GM12892 (cell line): ENCODE measurements at regions not wholly inside any gene's neighbourhood (a gene's known extent, or its start where the extent isn't known, plus 50 kb on each side); places are given as distances from the start of the nearest gene placed in this dataset.
"Not testable (repeated sequence)": the region's sequence is repeated elsewhere in the genome, so short reads cannot be mapped to it uniquely, and the experiment has no call there.

Experiments
- DNase-seq: peaks from one replicate; pipeline ENCODE4 v3.0.0; 2011; ENCODE audit not compliant: insufficient read length
- FAIRE-seq: peaks from 2 replicates; lab custom pipeline; 2011; peaks lifted over from hg19 to GRCh38; lab: Jason Lieb, UNC
- POLR2A ChIP-seq: IDR thresholded peaks from 2 replicates; pipeline ENCODE4 v1.6.1; 2011; ENCODE audit warnings: low read depth, low read length, control low read depth
- POLR2AphosphoS5 ChIP-seq: IDR thresholded peaks from 2 replicates; pipeline ENCODE4 v1.6.1; 2011; ENCODE audit warnings: low read depth, low read length, control low read depth
- TAF1 ChIP-seq: IDR thresholded peaks from 2 replicates; pipeline ENCODE4 v1.6.1; 2011; ENCODE audit warnings: low read depth, mild to moderate bottlenecking, control low read depth, low read length, borderline replicate concordance

DNA sequence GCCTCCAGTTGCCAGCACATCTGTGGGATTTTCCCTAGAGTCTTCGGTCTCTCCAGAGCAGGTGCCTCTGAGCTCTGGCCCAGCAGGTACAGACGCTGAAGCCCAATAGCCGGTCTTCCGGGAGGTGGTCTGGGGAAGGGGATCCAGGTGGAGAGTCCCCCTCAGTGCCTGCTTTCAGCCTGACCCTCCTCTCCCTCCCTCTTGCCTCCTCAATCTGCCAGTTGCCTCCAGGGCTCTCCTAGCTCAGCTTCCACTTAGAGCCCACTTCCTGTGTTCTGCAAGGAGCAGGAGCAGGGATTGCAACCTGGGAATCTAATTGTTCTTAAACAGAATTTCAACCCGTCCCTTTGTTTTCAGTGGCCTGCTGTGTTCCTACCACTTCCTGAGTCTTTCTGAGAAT, 81.8 kb upstream of the PZP start:
- FAIRE-seq, DNase-seq: not testable (repeated sequence)

DNA sequence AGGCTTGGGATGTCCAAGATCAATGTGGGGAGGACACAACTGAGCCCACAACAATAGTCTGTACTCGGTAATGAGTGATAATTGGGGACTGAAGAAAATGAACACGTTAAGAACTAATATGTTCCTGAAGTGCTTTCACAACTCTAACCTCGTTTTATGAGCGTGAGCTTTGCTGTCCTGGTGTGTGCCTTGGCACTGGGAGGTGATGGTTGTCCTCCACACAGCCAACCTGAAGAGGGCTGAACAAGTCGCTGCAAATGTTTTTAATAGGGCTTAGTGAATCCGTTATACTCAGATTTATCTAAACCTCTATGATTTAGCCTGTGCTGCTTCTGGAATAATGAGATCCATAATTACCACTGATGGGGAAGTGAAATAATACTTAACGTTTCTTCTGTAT, 76.5 kb upstream of the PZP start:
- not testable (repeated sequence) for DNase-seq
- peak; percentile 60 for FAIRE-seq

DNA sequence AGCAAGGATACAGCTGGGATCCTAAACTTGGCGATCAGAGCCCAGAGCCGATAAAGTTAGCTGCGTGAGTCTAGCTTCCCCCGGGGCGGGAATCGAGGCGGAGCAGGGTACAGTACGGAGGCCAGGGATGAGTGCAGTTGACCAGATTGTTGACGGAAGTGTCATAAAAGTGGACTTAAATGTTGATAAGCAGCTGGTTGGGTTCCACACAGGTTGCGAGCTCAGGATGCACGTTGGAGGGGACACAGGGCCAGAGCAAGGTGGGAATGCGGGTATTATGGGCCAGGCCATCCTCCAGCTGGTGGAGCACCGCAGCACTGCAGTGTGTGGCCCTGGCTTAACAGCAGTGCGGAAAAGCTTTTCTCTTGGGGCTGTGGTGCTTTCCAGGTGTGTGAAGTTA, 76.0 kb upstream of the PZP start:
- not testable (repeated sequence) for DNase-seq, FAIRE-seq

DNA sequence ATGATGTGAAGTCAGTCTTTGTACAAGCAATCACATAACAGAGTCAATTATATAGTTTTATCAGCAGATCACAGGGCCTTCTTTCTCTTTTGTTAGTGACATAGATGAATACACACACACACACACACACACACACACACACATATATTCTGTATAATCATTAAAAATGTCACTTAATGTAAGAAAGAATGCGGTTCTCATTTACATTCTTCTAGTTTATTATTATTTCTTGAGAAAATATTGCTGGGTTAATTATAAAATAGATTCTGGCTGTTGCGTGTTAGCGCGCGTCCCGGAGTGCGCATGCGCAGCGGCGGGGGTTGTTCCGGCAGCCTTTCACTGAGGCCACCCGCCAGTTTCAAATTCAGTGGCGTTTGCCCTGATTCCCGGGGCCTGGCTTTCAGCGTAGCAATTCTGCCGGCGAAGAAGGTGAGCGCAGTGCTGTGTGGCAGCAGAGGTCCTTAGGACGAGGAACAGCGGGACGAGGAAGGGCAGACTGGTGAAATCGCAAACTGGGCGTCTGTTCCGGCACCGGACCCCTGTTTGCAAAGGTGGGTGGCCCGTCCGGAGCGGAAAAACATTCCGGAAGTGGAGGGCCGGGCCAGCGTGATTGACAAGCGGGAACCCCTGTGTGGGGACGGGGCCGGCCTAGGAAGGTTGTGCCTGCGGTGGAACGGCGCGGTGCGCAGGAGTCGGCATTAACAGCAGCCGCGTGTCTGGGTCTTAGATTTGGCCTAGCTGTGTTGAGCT, 75.3 kb upstream of the PZP start:
- FAIRE-seq (peak; percentile 92), DNase-seq (peak; percentile 14)

DNA sequence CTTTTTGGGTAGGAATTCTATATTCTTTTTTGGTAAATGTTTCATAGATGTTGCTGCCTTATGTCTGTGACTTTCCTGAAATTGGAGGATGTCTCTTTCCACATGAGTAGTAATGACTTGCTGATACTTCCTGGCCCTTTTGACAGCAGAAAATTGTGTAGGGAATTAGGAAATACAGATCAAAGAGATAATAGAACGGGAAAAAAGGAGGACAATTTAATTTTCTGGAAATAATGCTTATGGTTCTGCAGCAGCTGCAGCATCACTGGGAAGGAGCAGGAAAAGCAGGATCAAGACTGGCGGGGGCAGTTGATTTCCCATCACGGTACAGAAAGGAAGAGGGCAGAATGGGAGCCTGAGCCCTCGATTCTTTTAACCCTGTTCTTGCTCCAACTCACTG, 68.8 kb upstream of the PZP start:
- no peak for DNase-seq
- TF ChIP-seq POLR2AphosphoS5, result no peak
- no peak for TF ChIP-seq TAF1
- TF ChIP-seq POLR2A, result no peak
- FAIRE-seq, result no peak

DNA sequence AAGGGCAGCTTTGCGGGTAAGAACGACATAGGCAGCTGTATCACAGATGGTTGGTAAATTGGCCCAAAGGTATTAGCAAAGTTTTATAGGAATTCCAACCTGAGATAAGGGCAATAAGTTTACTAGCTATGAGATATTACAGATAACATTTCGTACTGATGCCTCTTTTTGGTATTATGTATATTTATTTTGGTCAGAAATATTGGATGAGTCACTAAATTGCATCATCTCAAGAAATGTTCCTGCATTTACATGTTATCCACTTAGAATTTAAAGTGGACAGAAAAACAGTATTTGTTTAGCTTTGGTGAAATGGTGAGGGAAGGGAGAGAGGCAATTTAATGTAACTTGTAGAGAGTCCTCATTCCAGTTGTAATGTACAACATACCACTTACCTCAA, 65.1 kb upstream of the PZP start:
- TF ChIP-seq POLR2A, result no peak
- TF ChIP-seq POLR2AphosphoS5, result no peak
- no peak for TF ChIP-seq TAF1
- DNase-seq (no peak), FAIRE-seq (no peak)

DNA sequence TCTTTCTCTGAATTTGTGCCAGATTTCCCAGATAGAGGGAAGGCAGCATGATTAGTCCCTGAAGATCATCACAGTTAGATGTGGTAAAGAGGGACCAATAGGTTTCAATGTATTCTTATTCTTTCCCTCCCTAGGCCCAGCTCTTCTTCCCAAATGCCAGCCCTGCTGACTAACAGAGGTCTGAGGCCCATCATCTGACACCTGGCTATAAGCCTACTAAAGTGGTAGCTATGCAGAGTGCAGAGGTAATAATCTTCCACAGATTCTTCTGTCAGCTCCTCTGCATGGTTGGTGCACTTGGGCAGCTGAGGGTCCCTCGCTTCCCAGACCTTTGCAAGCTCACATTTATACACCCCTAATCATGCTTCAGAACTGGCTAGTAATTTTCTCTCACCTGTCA, 63.7 kb upstream of the PZP start:
- TF ChIP-seq POLR2A, result no peak
- no peak for TF ChIP-seq POLR2AphosphoS5
- no peak for TF ChIP-seq TAF1
- FAIRE-seq, result no peak
- no peak for DNase-seq

DNA sequence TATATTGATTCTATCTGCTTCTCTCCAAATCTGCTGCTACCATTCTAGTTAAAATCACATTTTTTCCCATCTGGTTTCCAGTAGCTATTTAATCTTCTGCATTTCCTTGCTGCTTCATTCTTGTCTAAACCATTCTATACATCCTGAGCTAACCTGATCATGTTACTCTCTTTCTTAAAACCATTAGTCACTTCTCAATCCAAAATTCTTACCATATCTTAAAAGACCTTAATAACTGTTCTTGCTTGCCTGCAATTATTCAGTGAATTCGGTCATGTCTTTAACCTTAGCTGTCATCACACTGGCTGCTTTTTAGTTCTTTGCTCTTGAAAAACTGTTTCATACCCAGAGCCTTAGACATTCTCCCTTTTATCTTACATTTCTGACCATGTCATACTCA, 56.4 kb upstream of the PZP start:
- DNase-seq (no peak), FAIRE-seq (no peak)
- TF ChIP-seq POLR2A, result no peak
- TF ChIP-seq TAF1, result no peak
- no peak for TF ChIP-seq POLR2AphosphoS5

DNA sequence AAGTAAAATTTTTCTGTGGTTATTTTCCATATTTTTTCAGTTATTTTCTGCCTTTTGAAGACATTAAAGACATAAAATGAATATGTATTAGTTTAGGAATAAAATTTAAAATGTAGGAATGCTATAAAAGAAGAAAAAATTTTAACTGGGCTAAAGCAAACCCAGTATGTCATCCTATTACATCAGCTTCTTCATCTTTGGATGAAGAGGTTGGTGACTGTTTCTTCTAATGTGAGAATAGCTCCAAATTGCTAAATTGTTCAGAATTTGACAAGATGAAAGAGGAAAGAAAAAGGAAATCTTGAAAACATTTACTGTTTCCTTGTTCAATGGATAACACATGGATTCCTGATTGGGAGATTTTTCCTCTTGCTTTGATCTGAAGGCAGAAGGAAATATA, 52.7 kb upstream of the PZP start:
- FAIRE-seq, result no peak

DNA sequence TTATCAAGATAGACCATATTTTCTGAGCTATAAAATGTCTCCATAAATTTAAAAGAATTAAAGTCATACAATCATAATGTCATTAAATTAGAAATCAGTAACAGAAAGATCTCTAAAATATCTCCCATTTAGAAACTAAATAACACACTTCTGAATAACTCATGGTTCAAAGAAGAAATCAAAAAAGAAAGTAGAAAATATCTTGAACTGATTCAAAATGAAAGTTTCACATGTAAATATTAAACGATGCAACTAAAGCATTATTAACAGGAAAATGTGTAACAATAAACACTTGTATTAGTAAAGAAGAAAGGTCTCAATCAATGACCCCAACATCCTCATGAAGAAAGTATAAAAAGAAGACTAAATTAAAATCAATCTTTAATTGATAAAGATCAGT, 50.5 kb upstream of the PZP start:
- TF ChIP-seq TAF1 (no peak), POLR2A (no peak)
- DNase-seq, result no peak
- no peak for FAIRE-seq

More for the DNA sequence above, 52.7 kb upstream of the PZP start:
- DNase-seq, result no peak
- TF ChIP-seq POLR2AphosphoS5, result no peak
- no peak for TF ChIP-seq TAF1
- TF ChIP-seq POLR2A, result no peak
